Fibroblast of mammary gland (primary cell): ENCODE measurements at regions not wholly inside any gene's neighbourhood (a gene's known extent, or its start where the extent isn't known, plus 50 kb on each side); places are given as distances from the start of the nearest gene placed in this dataset.

Experiments used
- DNase-seq: peaks from one replicate; pipeline ENCODE4 v3.0.0-alpha.2; 2010; ENCODE audit warnings: low read depth
- H3K4me3 ChIP-seq: 2 replicates; pipeline ENCODE4 v1.5.1; 2011; ENCODE audit warnings: low read depth, mild to moderate bottlenecking, low read length, moderate library complexity; ENCODE audit not compliant: control insufficient read depth
- TF ChIP-seq, protein P1 (sequence below): conservative IDR thresholded peaks from 2 replicates; pipeline ENCODE4 v1.5.1; 2011; ENCODE audit warnings: low read depth, low read length, inconsistent platforms; ENCODE audit not compliant: control insufficient read depth, insufficient read depth

DNA sequence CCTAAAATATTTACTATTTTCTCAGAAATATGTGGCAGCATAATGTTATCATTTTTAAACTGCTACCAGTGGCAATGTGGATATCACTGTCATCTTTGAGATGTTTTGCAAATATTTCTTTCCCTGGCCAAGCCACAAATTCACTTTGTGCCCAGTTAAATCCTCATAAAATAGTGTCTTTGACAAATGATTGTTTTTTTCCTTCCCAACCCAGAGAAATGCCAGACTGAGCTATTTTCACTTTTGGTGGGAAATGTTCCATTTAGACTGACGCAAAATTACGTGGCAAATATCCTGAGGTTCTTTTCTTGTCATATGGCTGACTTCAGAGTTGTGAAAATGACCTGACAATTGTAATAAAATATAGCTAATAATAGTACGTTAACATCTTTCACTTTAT, 807.0 kb upstream of the SOX9 start:
- DNase-seq: no peak

DNA sequence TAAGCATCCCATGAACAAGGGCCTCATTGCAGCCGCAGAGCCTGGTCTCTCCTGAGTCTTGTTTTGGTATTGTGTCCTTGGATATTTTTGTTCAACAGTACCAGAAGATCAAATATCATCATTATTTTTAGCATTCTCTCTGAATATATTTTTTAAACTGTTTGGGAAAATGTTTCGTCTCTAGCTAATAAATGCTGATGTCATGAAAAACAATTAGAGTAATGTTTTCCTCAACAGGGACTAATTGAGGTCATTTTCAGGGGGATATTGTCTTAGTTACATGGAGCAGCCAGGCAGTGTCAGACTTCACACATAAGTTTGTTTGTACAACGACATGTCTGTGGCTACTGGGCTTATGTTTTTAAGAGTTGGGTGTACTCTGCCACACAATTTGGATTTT, 805.3 kb upstream of the SOX9 start:
- TF ChIP-seq, protein P1, sequence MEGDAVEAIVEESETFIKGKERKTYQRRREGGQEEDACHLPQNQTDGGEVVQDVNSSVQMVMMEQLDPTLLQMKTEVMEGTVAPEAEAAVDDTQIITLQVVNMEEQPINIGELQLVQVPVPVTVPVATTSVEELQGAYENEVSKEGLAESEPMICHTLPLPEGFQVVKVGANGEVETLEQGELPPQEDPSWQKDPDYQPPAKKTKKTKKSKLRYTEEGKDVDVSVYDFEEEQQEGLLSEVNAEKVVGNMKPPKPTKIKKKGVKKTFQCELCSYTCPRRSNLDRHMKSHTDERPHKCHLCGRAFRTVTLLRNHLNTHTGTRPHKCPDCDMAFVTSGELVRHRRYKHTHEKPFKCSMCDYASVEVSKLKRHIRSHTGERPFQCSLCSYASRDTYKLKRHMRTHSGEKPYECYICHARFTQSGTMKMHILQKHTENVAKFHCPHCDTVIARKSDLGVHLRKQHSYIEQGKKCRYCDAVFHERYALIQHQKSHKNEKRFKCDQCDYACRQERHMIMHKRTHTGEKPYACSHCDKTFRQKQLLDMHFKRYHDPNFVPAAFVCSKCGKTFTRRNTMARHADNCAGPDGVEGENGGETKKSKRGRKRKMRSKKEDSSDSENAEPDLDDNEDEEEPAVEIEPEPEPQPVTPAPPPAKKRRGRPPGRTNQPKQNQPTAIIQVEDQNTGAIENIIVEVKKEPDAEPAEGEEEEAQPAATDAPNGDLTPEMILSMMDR: no peak
- H3K4me3 ChIP-seq: no peak overlapping the region
- DNase-seq: no peak

More for the DNA sequence above, 807.0 kb upstream of the SOX9 start:
- H3K4me3 ChIP-seq: no peak overlapping the region
- TF ChIP-seq, protein P1: no peak

DNA sequence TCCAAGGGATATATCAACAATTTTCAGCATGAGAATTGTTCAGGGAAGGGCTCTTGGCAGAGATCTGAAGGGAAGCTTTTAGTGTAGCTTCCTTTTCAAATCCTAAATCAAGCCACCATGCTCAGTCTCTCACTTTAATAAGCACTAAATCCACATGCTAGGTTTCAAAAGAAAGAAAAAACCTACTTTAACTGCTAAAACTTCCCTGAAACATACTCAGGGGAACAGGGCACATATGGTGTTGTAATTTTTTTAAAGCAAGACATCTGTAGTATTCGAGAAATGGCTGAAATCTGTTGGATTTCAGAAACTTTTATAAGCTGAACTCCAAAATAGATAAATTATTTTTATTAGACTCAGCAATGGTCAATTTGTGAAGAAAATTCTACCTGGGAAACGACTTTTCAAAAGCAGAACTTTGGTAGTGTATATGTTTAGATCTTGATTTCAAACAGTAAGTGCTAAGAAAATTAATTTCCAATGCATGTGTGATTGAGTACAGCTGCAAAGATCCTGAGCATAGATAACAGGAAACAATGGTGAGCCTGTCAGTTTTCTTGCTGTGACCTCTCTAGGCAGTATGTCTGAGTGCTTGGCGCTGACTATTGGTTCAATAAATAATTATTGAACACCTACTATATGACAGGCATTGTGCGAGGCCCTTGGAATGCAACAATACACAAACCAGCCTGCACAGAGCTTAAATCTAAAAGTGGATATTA, 804.5 kb upstream of the SOX9 start:
- no peak overlapping the region for H3K4me3 ChIP-seq
- no peak for DNase-seq
- TF ChIP-seq, protein P1: no peak

DNA sequence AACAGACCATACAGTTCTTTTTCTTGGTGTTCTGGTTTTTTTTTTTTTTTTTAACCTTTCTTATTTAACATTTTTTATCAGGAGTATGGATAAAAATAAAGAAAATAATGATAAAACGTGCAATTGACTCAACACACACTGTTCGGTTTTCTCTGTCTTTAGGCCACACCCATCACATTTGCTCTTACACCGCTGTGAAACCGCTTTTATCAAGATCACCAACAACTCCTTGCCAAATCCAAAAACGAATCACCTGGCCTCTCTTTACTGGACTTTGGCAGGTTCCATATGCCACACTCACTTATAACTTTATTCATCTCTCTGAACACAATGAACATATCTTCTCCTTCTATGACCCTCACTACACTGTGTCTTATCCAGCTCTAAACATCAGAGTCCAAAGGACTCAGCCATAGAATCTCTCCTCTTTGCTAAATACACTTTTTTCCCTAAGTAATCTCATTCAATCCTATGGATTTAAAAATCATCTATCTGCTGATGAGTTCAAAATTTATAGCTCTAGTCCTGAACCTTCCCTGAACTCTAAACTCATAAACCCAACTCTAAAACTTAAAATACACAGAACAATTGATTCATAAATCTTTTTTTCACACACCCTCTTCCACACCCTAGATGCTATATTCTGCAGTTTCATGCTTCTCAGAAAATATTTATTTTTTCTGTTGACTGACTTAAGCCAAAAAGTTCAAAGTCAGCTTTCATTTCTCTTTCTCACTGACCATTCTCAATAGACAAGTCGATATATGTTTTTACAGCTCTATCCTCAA, 800.6 kb upstream of the SOX9 start:
- TF ChIP-seq, protein P1: no peak
- no peak overlapping the region for H3K4me3 ChIP-seq
- no peak for DNase-seq

DNA sequence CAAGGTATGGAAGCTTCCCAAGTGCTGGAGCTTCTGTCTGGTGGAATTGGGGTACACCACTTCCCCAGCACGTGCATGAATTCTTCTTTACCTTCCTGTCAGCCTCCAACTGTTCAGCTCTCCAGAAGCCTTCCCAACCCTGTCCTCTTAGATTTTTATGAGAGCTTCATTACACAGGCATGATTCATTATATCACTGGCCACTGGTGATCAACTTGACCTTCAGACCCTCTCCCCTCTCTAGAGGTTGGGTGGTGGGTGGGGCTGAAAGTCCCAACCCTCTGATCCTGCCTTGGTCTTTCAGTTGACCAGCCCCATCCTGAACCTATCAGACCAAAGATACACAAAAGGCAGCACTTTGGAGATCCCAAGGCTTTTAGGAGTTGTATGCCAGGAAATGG, 795.7 kb upstream of the SOX9 start:
- no peak overlapping the region for H3K4me3 ChIP-seq
- DNase-seq: no peak
- TF ChIP-seq, protein P1: no peak

GRCh38 chr17:71325886-71326285, 794.9 kb upstream of the SOX9 start:
- TF ChIP-seq, protein P1: no peak
- no peak overlapping the region for H3K4me3 ChIP-seq
- DNase-seq: no peak
